ENCODE measurements at regions not wholly inside any gene's neighbourhood (a gene's known extent, or its start where the extent isn't known, plus 50 kb on each side); places are given as distances from the start of the nearest gene placed in this dataset.
A peak's percentile ranks its signal among the peaks of the same experiment; 100 is the strongest.

DNA sequence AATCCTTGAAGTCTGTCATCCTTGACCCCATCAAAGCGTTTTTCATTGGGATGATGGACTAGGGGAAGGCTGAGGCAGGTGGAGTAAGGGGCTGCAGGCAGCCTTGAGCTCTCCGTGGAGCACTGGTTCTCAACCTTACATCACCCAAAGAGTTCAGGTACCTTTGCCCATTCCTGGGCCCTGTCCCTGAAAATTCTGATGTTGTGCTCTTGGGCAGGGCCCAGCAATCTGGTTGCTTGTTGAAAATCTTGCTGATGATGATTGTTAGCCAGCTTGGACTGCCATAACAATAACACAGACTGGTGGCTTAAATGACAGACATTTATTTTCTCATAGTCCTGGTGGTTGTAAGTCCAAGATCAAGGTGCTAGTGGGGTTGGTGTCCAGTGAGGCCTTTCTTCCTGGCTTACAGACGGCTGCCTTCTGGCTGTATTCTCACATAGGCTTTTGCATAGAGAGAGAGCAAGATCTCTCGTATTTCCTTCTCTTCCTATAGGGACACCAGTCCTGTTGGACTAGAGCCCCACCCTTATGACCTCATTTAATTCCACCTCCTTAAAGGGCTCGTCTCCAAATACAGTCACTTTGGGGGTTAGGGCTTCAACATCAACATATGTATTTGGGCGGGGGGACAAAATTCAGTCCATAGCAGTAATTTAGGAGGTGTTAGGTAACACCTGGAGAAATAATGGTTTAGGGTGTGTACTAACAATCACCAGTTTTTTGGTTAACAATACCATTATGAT is 104.9 kb downstream of the PLEKHG1 start:
- H3K4me1 ChIP-seq, result peaks cover 8% of the 10 kb centered on the region
- 88 to 91% methylated on average over 6 of the region's 6 CpGs for WGBS, 2 donors
- H3K4me3 ChIP-seq, result no peak overlapping the region
- H3K9me3 ChIP-seq, result no peaks in the 10 kb centered on the region
- intact Hi-C loops (cut with DNase I; ENCODE audit: low total_unique reads), result no loop called here
- no peak for DNase-seq
- H3K27ac ChIP-seq, result peak overlapping the region; percentile 33 to 35
- no peaks in the 10 kb centered on the region for H3K27me3 ChIP-seq
- TF ChIP-seq, protein P1, sequence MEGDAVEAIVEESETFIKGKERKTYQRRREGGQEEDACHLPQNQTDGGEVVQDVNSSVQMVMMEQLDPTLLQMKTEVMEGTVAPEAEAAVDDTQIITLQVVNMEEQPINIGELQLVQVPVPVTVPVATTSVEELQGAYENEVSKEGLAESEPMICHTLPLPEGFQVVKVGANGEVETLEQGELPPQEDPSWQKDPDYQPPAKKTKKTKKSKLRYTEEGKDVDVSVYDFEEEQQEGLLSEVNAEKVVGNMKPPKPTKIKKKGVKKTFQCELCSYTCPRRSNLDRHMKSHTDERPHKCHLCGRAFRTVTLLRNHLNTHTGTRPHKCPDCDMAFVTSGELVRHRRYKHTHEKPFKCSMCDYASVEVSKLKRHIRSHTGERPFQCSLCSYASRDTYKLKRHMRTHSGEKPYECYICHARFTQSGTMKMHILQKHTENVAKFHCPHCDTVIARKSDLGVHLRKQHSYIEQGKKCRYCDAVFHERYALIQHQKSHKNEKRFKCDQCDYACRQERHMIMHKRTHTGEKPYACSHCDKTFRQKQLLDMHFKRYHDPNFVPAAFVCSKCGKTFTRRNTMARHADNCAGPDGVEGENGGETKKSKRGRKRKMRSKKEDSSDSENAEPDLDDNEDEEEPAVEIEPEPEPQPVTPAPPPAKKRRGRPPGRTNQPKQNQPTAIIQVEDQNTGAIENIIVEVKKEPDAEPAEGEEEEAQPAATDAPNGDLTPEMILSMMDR (IDR thresholded peaks at IDR 0.05), result no peak
- TF ChIP-seq POLR2A (IDR thresholded peaks at IDR 0.05), result no peak
- no peaks in the 10 kb centered on the region for H3K36me3 ChIP-seq (ENCODE audit: low read depth, missing control alignments)

DNA sequence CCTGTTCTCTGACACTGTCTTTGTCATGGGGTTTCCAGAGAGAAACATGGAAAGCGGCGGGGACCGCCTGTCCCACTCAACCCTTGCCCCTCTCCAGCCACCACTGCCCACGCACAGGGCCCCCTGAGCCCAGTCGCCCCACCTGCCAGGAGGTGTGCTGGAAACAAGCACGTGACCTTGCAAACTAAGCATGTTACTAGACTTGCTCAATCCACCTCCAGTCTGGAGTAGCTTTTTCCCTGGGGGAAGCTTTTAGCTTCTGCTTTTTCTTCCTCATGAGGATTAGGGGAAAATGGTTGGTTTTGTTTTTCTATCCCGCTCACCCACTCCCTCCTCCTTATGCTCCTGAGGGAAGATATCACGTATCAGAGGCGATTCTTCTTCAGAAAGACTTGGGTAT is 105.7 kb downstream of the PLEKHG1 start:
- no peaks in the 10 kb centered on the region for H3K9me3 ChIP-seq
- H3K27me3 ChIP-seq, result no peaks in the 10 kb centered on the region
- WGBS, 2 donors, result 71 to 85% methylated on average over 9 of the region's 9 CpGs
- H3K27ac ChIP-seq, result peak overlapping the region; percentile 33 to 35
- no peaks in the 10 kb centered on the region for H3K36me3 ChIP-seq (ENCODE audit: low read depth, missing control alignments)
- no peak for DNase-seq
- intact Hi-C loops (cut with DNase I; ENCODE audit: low total_unique reads), result no loop called here
- peaks cover 8% of the 10 kb centered on the region for H3K4me1 ChIP-seq
- no peak overlapping the region for H3K4me3 ChIP-seq
- TF ChIP-seq, protein P1 (IDR thresholded peaks at IDR 0.05), result no peak
- TF ChIP-seq POLR2A (IDR thresholded peaks at IDR 0.05), result no peak

DNA sequence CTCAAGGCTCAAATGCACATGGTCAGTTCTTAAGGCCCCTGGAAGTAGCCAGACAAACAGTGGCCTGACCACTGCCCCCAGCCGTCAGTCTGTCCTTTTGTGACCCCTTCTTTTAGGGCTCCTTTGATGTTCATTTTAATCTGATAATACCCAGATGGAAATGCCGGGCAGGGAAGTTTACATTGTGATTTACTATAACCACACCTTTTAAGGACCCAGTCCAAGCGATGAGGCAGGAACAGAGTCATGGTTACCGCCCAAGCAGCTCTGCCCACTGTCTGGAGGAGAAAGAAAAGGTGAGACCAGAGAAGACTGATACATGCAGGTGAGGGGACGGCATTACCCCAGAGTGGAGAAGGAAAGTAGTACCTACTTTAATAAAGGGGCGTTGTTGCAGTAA is 110.6 kb downstream of the PLEKHG1 start:
- intact Hi-C loops (cut with DNase I; ENCODE audit: low total_unique reads), result no loop called here
- Histone ChIP-seq H3K9me3 (no peaks in the 10 kb centered on the region), H3K36me3 (ENCODE audit: low read depth, missing control alignments) (no peaks in the 10 kb centered on the region), H3K27ac (no peak overlapping the region), H3K4me1 (peaks cover 28% of the 10 kb centered on the region), H3K27me3 (no peaks in the 10 kb centered on the region), H3K4me3 (no peak overlapping the region)
- 77 to 90% methylated on average over 6 of the region's 6 CpGs for WGBS, 2 donors
- TF ChIP-seq POLR2A (IDR thresholded peaks at IDR 0.05), result no peak
- DNase-seq, result no peak

DNA sequence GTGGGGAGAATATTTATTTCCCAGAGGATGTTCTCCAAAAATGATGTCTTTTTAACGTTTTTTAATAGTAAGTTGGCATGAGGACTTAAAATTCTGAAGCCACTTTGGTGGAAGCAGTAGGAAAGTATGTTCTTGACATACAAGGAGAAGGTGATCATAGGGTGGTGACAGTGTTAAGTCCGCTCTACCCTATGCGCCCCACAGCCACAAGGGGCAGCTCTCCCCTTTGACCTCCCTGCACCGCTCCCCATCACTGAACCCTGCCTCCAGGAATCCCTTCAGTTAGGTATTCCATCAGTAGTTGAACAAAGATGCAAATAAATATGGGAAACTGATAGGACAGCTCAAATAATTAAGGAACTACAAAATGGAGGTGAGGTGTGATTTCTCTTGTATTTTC is 111.4 kb downstream of the PLEKHG1 start:
- peak overlapping the region in 1 of 2 donors; percentile 54 for H3K27ac ChIP-seq
- H3K36me3 ChIP-seq (ENCODE audit: low read depth, missing control alignments), result no peaks in the 10 kb centered on the region
- H3K4me3 ChIP-seq, result no peak overlapping the region
- TF ChIP-seq POLR2A (IDR thresholded peaks at IDR 0.05), result no peak
- TF ChIP-seq, protein P1 (IDR thresholded peaks at IDR 0.05), result no peak
- WGBS, 2 donors, result 93 to 95% methylated on average over 4 of the region's 4 CpGs
- H3K27me3 ChIP-seq, result no peaks in the 10 kb centered on the region
- intact Hi-C loops (cut with DNase I; ENCODE audit: low total_unique reads), result no loop called here
- peaks cover 28% of the 10 kb centered on the region for H3K4me1 ChIP-seq
- H3K9me3 ChIP-seq, result no peaks in the 10 kb centered on the region
- DNase-seq, result no peak

DNA sequence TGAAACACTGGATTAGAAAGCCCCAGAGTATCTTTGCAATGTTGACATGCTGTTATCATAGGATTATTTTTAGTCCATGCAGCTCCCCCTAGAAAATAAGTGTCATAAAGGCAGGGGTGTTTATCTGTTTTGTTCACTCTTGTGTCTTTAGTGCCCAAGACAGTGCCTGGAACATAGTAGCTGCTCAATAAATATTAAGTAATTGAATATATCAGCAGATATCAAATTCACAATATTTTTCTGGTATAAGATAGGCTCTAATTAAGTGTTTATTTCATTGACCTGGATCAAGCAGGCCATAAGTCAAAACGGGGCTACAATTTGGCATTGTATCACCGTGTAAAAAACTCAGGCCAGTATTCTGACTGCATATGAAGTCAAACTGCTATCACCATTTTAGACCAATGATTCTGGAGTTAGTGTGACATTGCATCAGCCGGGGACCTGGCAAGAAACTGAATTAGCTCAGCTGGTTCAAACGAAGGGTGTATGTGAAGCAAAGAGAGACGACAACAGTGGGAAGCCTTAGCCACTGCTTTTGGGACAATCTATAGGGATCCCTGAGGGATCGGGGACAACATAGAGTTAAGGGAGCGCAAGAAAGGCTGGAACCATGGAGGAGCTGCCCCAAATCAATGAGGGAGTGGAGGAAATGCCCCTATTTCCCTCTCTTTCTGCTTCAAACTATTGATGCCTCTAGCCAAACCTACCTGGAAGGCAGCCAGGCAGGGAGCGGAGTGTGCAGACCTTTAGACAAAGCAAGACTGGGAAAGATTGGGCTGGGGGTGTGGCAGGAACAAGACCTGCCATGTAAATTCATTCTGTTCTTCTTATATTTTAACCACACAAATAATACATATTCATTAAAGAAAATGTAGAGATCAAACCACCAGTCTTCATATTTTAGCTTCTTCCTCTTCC is 112.2 kb downstream of the PLEKHG1 start:
- Histone ChIP-seq H3K27me3 (no peaks in the 10 kb centered on the region), H3K4me3 (no peak overlapping the region), H3K9me3 (no peaks in the 10 kb centered on the region), H3K27ac (peak overlapping the region; percentile 54 to 81), H3K4me1 (peaks cover 32% of the 10 kb centered on the region), H3K36me3 (ENCODE audit: low read depth, missing control alignments) (no peaks in the 10 kb centered on the region)
- DNase-seq, result peak; percentile 64
- TF ChIP-seq POLR2A (IDR thresholded peaks at IDR 0.05), result no peak
- TF ChIP-seq, protein P1 (IDR thresholded peaks at IDR 0.05), result no peak
- whole genome bisulfite sequencing, 2 donors, result 56 to 67% methylated on average over 8 of the region's 8 CpGs
- intact Hi-C loops (cut with DNase I; ENCODE audit: low total_unique reads), result no loop called here

Data from testis (tissue), 2 donors.